Stimulated activated effector memory CD8-positive, alpha-beta T cell treated with anti-CD3 and anti-CD28 coated beads, Interleukin-12 subunit alpha, Interleukin-12 subunit beta, amount 100 ng/mL, for 72 hours (primary cell): ENCODE measurements at regions not wholly inside any gene's neighbourhood (a gene's known extent, or its start where the extent isn't known, plus 50 kb on each side); places are given as distances from the start of the nearest gene placed in this dataset.

Experiments used
- ATAC-seq: fragments of 150-1000 bp; cut with Tn5 transposase; 2 replicates; pipeline ENCODE4 v1.10.0; 2021
- DNase-seq, 2 donors: peaks; one replicate each; pipeline ENCODE4 v3.0.0; 2021 to 2022; ENCODE audit warnings: low spot score in 2 of 2
- H3K27ac Mint-ChIP-seq: one replicate; pipeline ENCODE4 v1.8.0; 2022; ENCODE audit warnings: mild to moderate bottlenecking, mixed read lengths
- H3K36me3 Mint-ChIP-seq: one replicate; pipeline ENCODE4 v1.8.0; 2022; ENCODE audit warnings: mild to moderate bottlenecking, mixed read lengths
- H3K4me1 Mint-ChIP-seq: one replicate; pipeline ENCODE4 v1.8.0; 2022; ENCODE audit warnings: mixed read lengths
- H3K4me3 Mint-ChIP-seq: one replicate; pipeline ENCODE4 v1.8.0; 2022; ENCODE audit warnings: mild to moderate bottlenecking, mixed read lengths
- H3K9me3 Mint-ChIP-seq: one replicate; pipeline ENCODE4 v1.8.0; 2022; ENCODE audit warnings: mixed read lengths

GRCh38 chrX:109926743-109927662, 75.9 kb upstream of the TMEM164 start:
- H3K9me3 Mint-ChIP-seq: no peaks in the 10 kb centered on the region
- no peak overlapping the region for H3K27ac Mint-ChIP-seq
- no peaks in the 10 kb centered on the region for H3K36me3 Mint-ChIP-seq
- DNase-seq (no peak), ATAC-seq (no peak)
- no peak overlapping the region for H3K4me3 Mint-ChIP-seq
- H3K4me1 Mint-ChIP-seq: peaks cover 4% of the 10 kb centered on the region

GRCh38 chrX:109927663-109928273, 75.1 kb upstream of the TMEM164 start:
- H3K4me3 Mint-ChIP-seq: no peak overlapping the region

GRCh38 chrX:109928596-109929335, 74.1 kb upstream of the TMEM164 start:
- Mint-ChIP-seq H3K4me3 (no peak overlapping the region), H3K9me3 (no peaks in the 10 kb centered on the region), H3K27ac (no peak overlapping the region), H3K4me1 (peaks cover 4% of the 10 kb centered on the region), H3K36me3 (no peaks in the 10 kb centered on the region)
- no peak for ATAC-seq
- DNase-seq: no peak

More at GRCh38 chrX:109927663-109928273, 75.1 kb upstream of the TMEM164 start:
- Mint-ChIP-seq H3K27ac (no peak overlapping the region), H3K36me3 (no peaks in the 10 kb centered on the region), H3K9me3 (no peaks in the 10 kb centered on the region), H3K4me1 (peaks cover 4% of the 10 kb centered on the region)
- ATAC-seq (no peak), DNase-seq (no peak)

- Mint-ChIP-seq H3K4me1 (no peaks in the 10 kb centered on the region), H3K27ac (no peak overlapping the region), H3K9me3 (no peaks in the 10 kb centered on the region), H3K36me3 (no peaks in the 10 kb centered on the region), H3K4me3 (no peak overlapping the region)
- ATAC-seq (no peak), DNase-seq (no peak)
These were observed 71.2 kb upstream of the TMEM164 start for GRCh38 chrX:109931677-109932076.

GRCh38 chrX:109934434-109934833, 68.5 kb upstream of the TMEM164 start:
- no peaks in the 10 kb centered on the region for H3K36me3 Mint-ChIP-seq
- no peaks in the 10 kb centered on the region for H3K9me3 Mint-ChIP-seq
- no peaks in the 10 kb centered on the region for H3K4me1 Mint-ChIP-seq
- H3K27ac Mint-ChIP-seq: no peak overlapping the region
- no peak for ATAC-seq
- no peak overlapping the region for H3K4me3 Mint-ChIP-seq
- DNase-seq: no peak

GRCh38 chrX:109934935-109935334, 68.0 kb upstream of the TMEM164 start:
- DNase-seq (no peak), ATAC-seq (no peak)
- Mint-ChIP-seq H3K36me3 (no peaks in the 10 kb centered on the region), H3K4me1 (no peaks in the 10 kb centered on the region), H3K4me3 (no peak overlapping the region), H3K9me3 (no peaks in the 10 kb centered on the region), H3K27ac (no peak overlapping the region)

GRCh38 chrX:109936114-109936513, 66.8 kb upstream of the TMEM164 start:
- Mint-ChIP-seq H3K36me3 (no peaks in the 10 kb centered on the region), H3K4me3 (no peak overlapping the region), H3K9me3 (no peaks in the 10 kb centered on the region), H3K4me1 (no peaks in the 10 kb centered on the region), H3K27ac (no peak overlapping the region)
- DNase-seq (no peak), ATAC-seq (no peak)

- ATAC-seq (no peak), DNase-seq (no peak)
- Mint-ChIP-seq H3K9me3 (no peaks in the 10 kb centered on the region), H3K4me1 (no peaks in the 10 kb centered on the region), H3K27ac (no peak overlapping the region), H3K36me3 (no peaks in the 10 kb centered on the region), H3K4me3 (no peak overlapping the region)
These were observed 66.3 kb upstream of the TMEM164 start for GRCh38 chrX:109936598-109936997.

- Mint-ChIP-seq H3K9me3 (no peaks in the 10 kb centered on the region), H3K4me3 (no peak overlapping the region), H3K4me1 (no peaks in the 10 kb centered on the region), H3K36me3 (no peaks in the 10 kb centered on the region), H3K27ac (no peak overlapping the region)
- peak; percentile 62 for ATAC-seq
- no peak for DNase-seq
These were observed 63.4 kb upstream of the TMEM164 start for GRCh38 chrX:109939498-109939897.

GRCh38 chrX:109940411-109940810, 62.5 kb upstream of the TMEM164 start:
- H3K27ac Mint-ChIP-seq: no peak overlapping the region
- H3K36me3 Mint-ChIP-seq: no peaks in the 10 kb centered on the region
- no peaks in the 10 kb centered on the region for H3K4me1 Mint-ChIP-seq
- no peaks in the 10 kb centered on the region for H3K9me3 Mint-ChIP-seq
- no peak overlapping the region for H3K4me3 Mint-ChIP-seq
- DNase-seq (no peak), ATAC-seq (no peak)

GRCh38 chrX:109943092-109943739, 59.7 kb upstream of the TMEM164 start:
- H3K9me3 Mint-ChIP-seq: no peaks in the 10 kb centered on the region
- no peak for ATAC-seq
- no peak for DNase-seq
- H3K36me3 Mint-ChIP-seq: no peaks in the 10 kb centered on the region
- H3K4me1 Mint-ChIP-seq: no peaks in the 10 kb centered on the region
- H3K4me3 Mint-ChIP-seq: no peak overlapping the region
- no peak overlapping the region for H3K27ac Mint-ChIP-seq

GRCh38 chrX:109943740-109944092, 59.2 kb upstream of the TMEM164 start:
- H3K4me1 Mint-ChIP-seq: no peaks in the 10 kb centered on the region
- no peak overlapping the region for H3K27ac Mint-ChIP-seq
- H3K9me3 Mint-ChIP-seq: no peaks in the 10 kb centered on the region
- H3K4me3 Mint-ChIP-seq: no peak overlapping the region
- H3K36me3 Mint-ChIP-seq: no peaks in the 10 kb centered on the region
- ATAC-seq (no peak), DNase-seq (no peak)

- no peaks in the 10 kb centered on the region for H3K9me3 Mint-ChIP-seq
- DNase-seq: no peak
- H3K27ac Mint-ChIP-seq: no peak overlapping the region
These were observed 50.9 kb upstream of the TMEM164 start for GRCh38 chrX:109952050-109952449.

GRCh38 chrX:109952985-109953905, 49.7 kb upstream of the TMEM164 start:
- no peaks in the 10 kb centered on the region for H3K9me3 Mint-ChIP-seq
- peak overlapping the region; percentile 18 for H3K27ac Mint-ChIP-seq
- peaks cover 25% of the 10 kb centered on the region for H3K4me1 Mint-ChIP-seq

More at GRCh38 chrX:109952050-109952449, 50.9 kb upstream of the TMEM164 start:
- Mint-ChIP-seq H3K4me3 (no peak overlapping the region), H3K4me1 (peaks cover 21% of the 10 kb centered on the region), H3K36me3 (no peaks in the 10 kb centered on the region)
- peak; percentile 51 for ATAC-seq

More at GRCh38 chrX:109952985-109953905, 49.7 kb upstream of the TMEM164 start:
- H3K4me3 Mint-ChIP-seq: no peak overlapping the region
- H3K36me3 Mint-ChIP-seq: no peaks in the 10 kb centered on the region
- ATAC-seq (no peak), DNase-seq (no peak)
